ENCODE measurements at regions not wholly inside any gene's neighbourhood (a gene's known extent, or its start where the extent isn't known, plus 50 kb on each side); places are given as distances from the start of the nearest gene placed in this dataset.

- no peak for TF ChIP-seq CTCF (conservative IDR thresholded peaks at IDR 0.05)
- H3K27ac ChIP-seq: no peak overlapping the region
Measured at GRCh38 chr12:53824001-53824712, 72.4 kb upstream of the CISTR start.

GRCh38 chr12:53825246-53826081 is 73.7 kb upstream of the CISTR start:
- no peak for TF ChIP-seq CTCF (conservative IDR thresholded peaks at IDR 0.05)
- H3K27ac ChIP-seq: no peak overlapping the region

- no peak for TF ChIP-seq CTCF (conservative IDR thresholded peaks at IDR 0.05)
- H3K27ac ChIP-seq: no peak overlapping the region
Measured at GRCh38 chr12:53827306-53827705, 75.5 kb upstream of the CISTR start.

GRCh38 chr12:53828598-53828997 is 76.8 kb upstream of the CISTR start:
- TF ChIP-seq CTCF (conservative IDR thresholded peaks at IDR 0.05): no peak
- H3K27ac ChIP-seq: 0 out of 2 replicates have a peak overlapping the region, but pooled peaks have one; percentile 6

GRCh38 chr12:53829130-53829819 is 77.5 kb upstream of the CISTR start:
- TF ChIP-seq CTCF (conservative IDR thresholded peaks at IDR 0.05): no peak
- 0 out of 2 replicates have a peak overlapping the region, but pooled peaks have one; percentile 6 for H3K27ac ChIP-seq

- TF ChIP-seq CTCF (conservative IDR thresholded peaks at IDR 0.05): 0 out of 2 replicates have a peak, but pooled peaks have one; percentile 10
- no peak overlapping the region for H3K27ac ChIP-seq
Measured at GRCh38 chr12:53830631-53831030, 78.9 kb upstream of the CISTR start.

GRCh38 chr12:53836119-53836655 is 84.4 kb upstream of the CISTR start:
- peak overlapping the region; percentile 19 for H3K27ac ChIP-seq
- TF ChIP-seq CTCF (conservative IDR thresholded peaks at IDR 0.05): no peak
